ENCODE measurements at regions not wholly inside any gene's neighbourhood (a gene's known extent, or its start where the extent isn't known, plus 50 kb on each side); places are given as distances from the start of the nearest gene placed in this dataset.

DNA sequence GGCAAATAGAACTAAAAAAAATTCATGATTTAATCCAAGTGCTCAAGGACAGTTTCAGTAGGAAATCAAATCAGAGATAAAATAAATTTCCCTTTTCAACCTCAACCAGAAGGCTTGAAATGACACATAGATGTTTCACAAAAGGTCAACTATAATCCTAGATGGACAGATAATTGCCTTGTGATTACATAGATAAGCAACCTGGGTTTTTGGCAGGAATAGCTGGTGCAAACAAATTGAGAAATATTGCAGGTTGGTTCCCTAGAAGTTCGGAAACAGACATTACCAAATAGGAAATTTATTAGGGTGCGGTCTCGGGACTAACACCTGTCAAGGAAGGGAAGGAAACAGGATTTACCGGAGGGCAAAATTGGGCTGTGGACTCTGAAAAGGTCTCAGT is 497.5 kb downstream of the COG6 start:
- no peaks in the 10 kb centered on the region for H3K27me3 ChIP-seq (ENCODE audit: control insufficient read depth, insufficient read depth, low read length)
- H3K36me3 ChIP-seq (ENCODE audit: control insufficient read depth in 2 of 3, insufficient read depth in 3 of 3, low read length in 3 of 3), result no peaks in the 10 kb centered on the region
- DNase-seq (no peak), FAIRE-seq (no peak)
- no peak overlapping the region for H3K27ac ChIP-seq (ENCODE audit: low read depth in 2 of 2, low read length in 2 of 2)
- H3K9ac ChIP-seq (ENCODE audit: low read length in 3 of 3), result no peak overlapping the region
- H3K9me3 ChIP-seq (ENCODE audit: control insufficient read depth in 2 of 3, insufficient read depth in 1 of 3, low read length in 3 of 3), result no peaks in the 10 kb centered on the region
- TF ChIP-seq CTCF (IDR thresholded peaks at IDR 0.05; ENCODE audit: borderline replicate concordance, extremely low read depth, insufficient read depth), result no peak
- peaks cover 0 to 5% (median 3%) of the 10 kb centered on the region in 3 donors for H3K4me1 ChIP-seq (ENCODE audit: control insufficient read depth in 2 of 3, insufficient read depth in 2 of 3, low read depth in 1 of 3, low read length in 3 of 3)
- intact Hi-C loops (cut with DNase I), result no loop called here
- H3K4me3 ChIP-seq (ENCODE audit: low read length in 3 of 3), result no peak overlapping the region

DNA sequence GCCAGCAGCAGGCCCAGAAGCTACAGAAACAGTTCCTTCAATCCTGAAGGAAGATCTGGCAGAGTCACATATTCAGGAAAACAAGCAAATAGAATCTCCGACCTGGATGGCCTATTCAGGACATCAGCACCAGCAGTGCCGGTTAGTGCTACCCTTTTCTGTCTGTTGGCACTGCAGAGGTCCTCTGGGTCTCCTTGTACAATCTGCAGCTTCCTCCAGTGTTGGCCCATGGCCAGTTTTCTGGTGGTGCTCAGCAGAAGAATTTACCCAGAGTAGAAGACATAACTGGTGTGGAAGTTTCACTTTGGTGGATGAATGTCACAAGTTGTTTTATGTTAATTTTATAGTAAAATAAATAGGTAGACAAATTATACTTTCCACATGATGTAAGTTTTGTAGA is 498.1 kb downstream of the COG6 start:
- FAIRE-seq (no peak), DNase-seq (no peak)
- H3K9ac ChIP-seq (ENCODE audit: low read length in 3 of 3), result no peak overlapping the region
- no peak overlapping the region for H3K27ac ChIP-seq (ENCODE audit: low read depth in 2 of 2, low read length in 2 of 2)
- H3K36me3 ChIP-seq (ENCODE audit: control insufficient read depth in 2 of 3, insufficient read depth in 3 of 3, low read length in 3 of 3), result no peaks in the 10 kb centered on the region
- no peak for TF ChIP-seq CTCF (IDR thresholded peaks at IDR 0.05; ENCODE audit: borderline replicate concordance, extremely low read depth, insufficient read depth)
- no peaks in the 10 kb centered on the region for H3K27me3 ChIP-seq (ENCODE audit: control insufficient read depth, insufficient read depth, low read length)
- peaks cover 0 to 5% (median 3%) of the 10 kb centered on the region in 3 donors for H3K4me1 ChIP-seq (ENCODE audit: control insufficient read depth in 2 of 3, insufficient read depth in 2 of 3, low read depth in 1 of 3, low read length in 3 of 3)
- H3K4me3 ChIP-seq (ENCODE audit: low read length in 3 of 3), result no peak overlapping the region
- intact Hi-C loops (cut with DNase I), result no loop called here
- no peaks in the 10 kb centered on the region for H3K9me3 ChIP-seq (ENCODE audit: control insufficient read depth in 2 of 3, insufficient read depth in 1 of 3, low read length in 3 of 3)

DNA sequence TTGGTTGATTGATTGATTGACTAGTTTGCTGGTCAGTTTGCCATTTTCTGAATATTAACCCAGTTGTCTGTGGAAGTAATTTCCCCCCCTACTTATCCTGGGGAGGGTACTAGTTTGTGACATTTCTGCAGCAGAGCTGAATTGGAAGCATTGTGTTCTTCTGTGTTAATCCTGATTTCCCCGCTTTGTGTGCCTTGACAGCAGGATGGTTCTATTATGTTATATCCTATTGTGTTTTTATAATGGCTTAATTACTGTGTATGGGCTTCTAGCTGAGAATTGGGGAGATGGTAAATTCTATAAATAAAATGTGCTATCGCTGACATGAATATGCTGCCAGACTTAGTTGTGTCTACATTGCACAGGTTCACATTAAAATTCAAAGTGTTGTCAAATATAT is 499.7 kb downstream of the COG6 start:
- no peaks in the 10 kb centered on the region for H3K27me3 ChIP-seq (ENCODE audit: control insufficient read depth, insufficient read depth, low read length)
- no peak for TF ChIP-seq CTCF (IDR thresholded peaks at IDR 0.05; ENCODE audit: borderline replicate concordance, extremely low read depth, insufficient read depth)
- DNase-seq, result no peak
- H3K9me3 ChIP-seq (ENCODE audit: control insufficient read depth in 2 of 3, insufficient read depth in 1 of 3, low read length in 3 of 3), result no peaks in the 10 kb centered on the region
- peaks cover 0 to 5% (median 0%) of the 10 kb centered on the region in 3 donors for H3K4me1 ChIP-seq (ENCODE audit: control insufficient read depth in 2 of 3, insufficient read depth in 2 of 3, low read depth in 1 of 3, low read length in 3 of 3)
- no peak overlapping the region for H3K4me3 ChIP-seq (ENCODE audit: low read length in 3 of 3)
- H3K27ac ChIP-seq (ENCODE audit: low read depth in 2 of 2, low read length in 2 of 2), result no peak overlapping the region
- FAIRE-seq, result no peak
- intact Hi-C loops (cut with DNase I), result no loop called here
- no peaks in the 10 kb centered on the region for H3K36me3 ChIP-seq (ENCODE audit: control insufficient read depth in 2 of 3, insufficient read depth in 3 of 3, low read length in 3 of 3)
- no peak overlapping the region for H3K9ac ChIP-seq (ENCODE audit: low read length in 3 of 3)

- Histone ChIP-seq H3K4me1 (ENCODE audit: control insufficient read depth in 2 of 3, insufficient read depth in 2 of 3, low read depth in 1 of 3, low read length in 3 of 3) (no peaks in the 10 kb centered on the region), H3K27me3 (ENCODE audit: control insufficient read depth, insufficient read depth, low read length) (no peaks in the 10 kb centered on the region), H3K4me3 (ENCODE audit: low read length in 3 of 3) (no peak overlapping the region), H3K36me3 (ENCODE audit: control insufficient read depth in 2 of 3, insufficient read depth in 3 of 3, low read length in 3 of 3) (no peaks in the 10 kb centered on the region), H3K27ac (ENCODE audit: low read depth in 2 of 2, low read length in 2 of 2) (no peak overlapping the region), H3K9ac (ENCODE audit: low read length in 3 of 3) (no peak overlapping the region), H3K9me3 (ENCODE audit: control insufficient read depth in 2 of 3, insufficient read depth in 1 of 3, low read length in 3 of 3) (no peaks in the 10 kb centered on the region)
- FAIRE-seq (no peak), DNase-seq (no peak)
- intact Hi-C loops (cut with DNase I), result no loop called here
- no peak for TF ChIP-seq CTCF (IDR thresholded peaks at IDR 0.05; ENCODE audit: borderline replicate concordance, extremely low read depth, insufficient read depth)
Observed at GRCh38 chr13:40158218-40158617, 502.8 kb downstream of the COG6 start.
